Dendritic cell treated with granulocyte-macrophage colony-stimulating factor and Interleukin-4, amounts not matched to agents 40 ng/mL and 50 ng/mL, for 4 days (primary cell): ENCODE measurements at regions not wholly inside any gene's neighbourhood (a gene's known extent, or its start where the extent isn't known, plus 50 kb on each side); places are given as distances from the start of the nearest gene placed in this dataset.

Experiments
- H3K27ac Mint-ChIP-seq: one replicate; pipeline ENCODE4 v1.8.0; 2022; ENCODE audit warnings: mild to moderate bottlenecking, mixed read lengths
- H3K27me3 Mint-ChIP-seq: one replicate; pipeline ENCODE4 v1.8.0; 2022; ENCODE audit warnings: mild to moderate bottlenecking, mixed read lengths
- H3K36me3 Mint-ChIP-seq: one replicate; pipeline ENCODE4 v1.8.0; 2022; ENCODE audit warnings: low read depth, mixed read lengths
- H3K4me1 Mint-ChIP-seq: one replicate; pipeline ENCODE4 v1.8.0; 2022; ENCODE audit warnings: low read depth, mixed read lengths
- H3K4me3 Mint-ChIP-seq: one replicate; pipeline ENCODE4 v1.8.0; 2022; ENCODE audit warnings: mild to moderate bottlenecking, moderate library complexity, mixed read lengths
- H3K9me3 Mint-ChIP-seq: one replicate; pipeline ENCODE4 v1.8.0; 2022; ENCODE audit warnings: mixed read lengths
- intact Hi-C: fragments of 100-400 bp; cut with micrococcal nuclease; formaldehyde crosslinking; loops from one replicate; pipeline ENCODE4 v1.15.0; 2022

- Mint-ChIP-seq H3K4me1 (no peaks in the 10 kb centered on the region), H3K9me3 (peaks cover 35% of the 10 kb centered on the region), H3K4me3 (no peak overlapping the region), H3K36me3 (no peaks in the 10 kb centered on the region), H3K27me3 (peaks cover 2% of the 10 kb centered on the region), H3K27ac (no peak overlapping the region)
- intact Hi-C loops, result no loop called here
Observed at GRCh38 chr9:4404156-4404555, 86.1 kb upstream of the SLC1A1 start.

GRCh38 chr9:4402501-4402900 lies 87.8 kb upstream of the SLC1A1 start:
- Mint-ChIP-seq H3K4me1 (no peaks in the 10 kb centered on the region), H3K36me3 (no peaks in the 10 kb centered on the region), H3K4me3 (no peak overlapping the region)

GRCh38 chr9:4400731-4401130 lies 89.5 kb upstream of the SLC1A1 start:
- Mint-ChIP-seq H3K4me1 (no peaks in the 10 kb centered on the region), H3K9me3 (peaks cover 35% of the 10 kb centered on the region), H3K27me3 (peaks cover 2% of the 10 kb centered on the region)

More at GRCh38 chr9:4402501-4402900, 87.8 kb upstream of the SLC1A1 start:
- peaks cover 2% of the 10 kb centered on the region for H3K27me3 Mint-ChIP-seq
- intact Hi-C loops, result no loop called here
- H3K9me3 Mint-ChIP-seq, result peaks cover 35% of the 10 kb centered on the region
- H3K27ac Mint-ChIP-seq, result no peak overlapping the region

GRCh38 chr9:4397917-4398316 lies 92.4 kb upstream of the SLC1A1 start:
- Mint-ChIP-seq H3K27ac (no peak overlapping the region), H3K4me1 (no peaks in the 10 kb centered on the region), H3K4me3 (no peak overlapping the region), H3K9me3 (peaks cover 12% of the 10 kb centered on the region), H3K36me3 (no peaks in the 10 kb centered on the region), H3K27me3 (no peaks in the 10 kb centered on the region)
- intact Hi-C loops, result no loop called here

More at GRCh38 chr9:4400731-4401130, 89.5 kb upstream of the SLC1A1 start:
- H3K36me3 Mint-ChIP-seq, result no peaks in the 10 kb centered on the region
- H3K4me3 Mint-ChIP-seq, result no peak overlapping the region
- intact Hi-C loops, result no loop called here
- H3K27ac Mint-ChIP-seq, result no peak overlapping the region

- Mint-ChIP-seq H3K27ac (no peak overlapping the region), H3K27me3 (no peaks in the 10 kb centered on the region), H3K9me3 (no peaks in the 10 kb centered on the region), H3K36me3 (no peaks in the 10 kb centered on the region), H3K4me3 (no peak overlapping the region), H3K4me1 (no peaks in the 10 kb centered on the region)
- intact Hi-C loops, result no loop called here
Observed at GRCh38 chr9:4393806-4394523, 94.1 kb upstream of the GLIS3 start.

GRCh38 chr9:4389755-4390154 lies 89.9 kb upstream of the GLIS3 start:
- Mint-ChIP-seq H3K4me3 (no peak overlapping the region), H3K36me3 (no peaks in the 10 kb centered on the region)
- intact Hi-C loops, result loop anchor here (10.0 kb wide), 1 partner anchor 365 kb away; no protein-coding TSS in a partner anchor

GRCh38 chr9:4389003-4389402 lies 89.1 kb upstream of the GLIS3 start:
- no peaks in the 10 kb centered on the region for H3K4me1 Mint-ChIP-seq
- no peak overlapping the region for H3K27ac Mint-ChIP-seq
- H3K9me3 Mint-ChIP-seq, result no peaks in the 10 kb centered on the region
- intact Hi-C loops, result loop anchor here (10.0 kb wide), 1 partner anchor 366 kb away; no protein-coding TSS in a partner anchor
- no peaks in the 10 kb centered on the region for H3K27me3 Mint-ChIP-seq
- no peak overlapping the region for H3K4me3 Mint-ChIP-seq
- H3K36me3 Mint-ChIP-seq, result no peaks in the 10 kb centered on the region

More at GRCh38 chr9:4389755-4390154, 89.9 kb upstream of the GLIS3 start:
- no peaks in the 10 kb centered on the region for H3K9me3 Mint-ChIP-seq
- H3K27me3 Mint-ChIP-seq, result no peaks in the 10 kb centered on the region
- no peak overlapping the region for H3K27ac Mint-ChIP-seq
- H3K4me1 Mint-ChIP-seq, result no peaks in the 10 kb centered on the region

GRCh38 chr9:4386819-4387218 lies 87.0 kb upstream of the GLIS3 start:
- intact Hi-C loops, result loop anchor here (10.0 kb wide), 1 partner anchor 368 kb away; no protein-coding TSS in a partner anchor
- Mint-ChIP-seq H3K4me3 (no peak overlapping the region), H3K36me3 (no peaks in the 10 kb centered on the region), H3K27ac (no peak overlapping the region), H3K27me3 (no peaks in the 10 kb centered on the region), H3K9me3 (no peaks in the 10 kb centered on the region), H3K4me1 (no peaks in the 10 kb centered on the region)

- Mint-ChIP-seq H3K9me3 (no peaks in the 10 kb centered on the region), H3K27ac (no peak overlapping the region), H3K4me3 (no peak overlapping the region), H3K4me1 (no peaks in the 10 kb centered on the region), H3K36me3 (no peaks in the 10 kb centered on the region), H3K27me3 (no peaks in the 10 kb centered on the region)
- intact Hi-C loops, result loop anchor here (5.0 to 10.0 kb wide), 2 partner anchors 163 to 370 kb away; no protein-coding TSS in a partner anchor
Observed at GRCh38 chr9:4384750-4385149, 84.9 kb upstream of the GLIS3 start.

GRCh38 chr9:4382722-4383317 lies 83.0 kb upstream of the GLIS3 start:
- Mint-ChIP-seq H3K27me3 (no peaks in the 10 kb centered on the region), H3K9me3 (no peaks in the 10 kb centered on the region), H3K36me3 (no peaks in the 10 kb centered on the region), H3K27ac (no peak overlapping the region), H3K4me3 (no peak overlapping the region), H3K4me1 (no peaks in the 10 kb centered on the region)
- intact Hi-C loops, result loop anchor here (5.0 to 10.0 kb wide), 2 partner anchors 164 to 372 kb away; no protein-coding TSS in a partner anchor

- Mint-ChIP-seq H3K9me3 (no peaks in the 10 kb centered on the region), H3K27ac (no peak overlapping the region), H3K36me3 (no peaks in the 10 kb centered on the region), H3K4me3 (no peak overlapping the region), H3K27me3 (no peaks in the 10 kb centered on the region), H3K4me1 (no peaks in the 10 kb centered on the region)
- intact Hi-C loops, result loop anchor here (5.0 to 10.0 kb wide), 2 partner anchors 166 to 373 kb away; no protein-coding TSS in a partner anchor
Observed at GRCh38 chr9:4381744-4382143, 81.9 kb upstream of the GLIS3 start.

- H3K27ac Mint-ChIP-seq, result no peak overlapping the region
- H3K27me3 Mint-ChIP-seq, result peaks cover 2% of the 10 kb centered on the region
- H3K9me3 Mint-ChIP-seq, result no peaks in the 10 kb centered on the region
- intact Hi-C loops, result loop anchor here (5.0 to 10.0 kb wide), 2 partner anchors 167 to 374 kb away; no protein-coding TSS in a partner anchor
- no peaks in the 10 kb centered on the region for H3K4me1 Mint-ChIP-seq
- no peak overlapping the region for H3K4me3 Mint-ChIP-seq
- no peaks in the 10 kb centered on the region for H3K36me3 Mint-ChIP-seq
Observed at GRCh38 chr9:4380406-4380805, 80.5 kb upstream of the GLIS3 start.

GRCh38 chr9:4375424-4376200 lies 75.7 kb upstream of the GLIS3 start:
- H3K27ac Mint-ChIP-seq, result no peak overlapping the region

GRCh38 chr9:4371108-4371507 lies 71.2 kb upstream of the GLIS3 start:
- H3K4me3 Mint-ChIP-seq, result no peak overlapping the region
- peaks cover 6% of the 10 kb centered on the region for H3K27me3 Mint-ChIP-seq
- no peaks in the 10 kb centered on the region for H3K36me3 Mint-ChIP-seq
- no peaks in the 10 kb centered on the region for H3K4me1 Mint-ChIP-seq
- H3K27ac Mint-ChIP-seq, result no peak overlapping the region
- intact Hi-C loops, result no loop called here
- no peaks in the 10 kb centered on the region for H3K9me3 Mint-ChIP-seq

More at GRCh38 chr9:4375424-4376200, 75.7 kb upstream of the GLIS3 start:
- no peaks in the 10 kb centered on the region for H3K36me3 Mint-ChIP-seq
- H3K9me3 Mint-ChIP-seq, result no peaks in the 10 kb centered on the region
- no peak overlapping the region for H3K4me3 Mint-ChIP-seq
- no peaks in the 10 kb centered on the region for H3K4me1 Mint-ChIP-seq
- intact Hi-C loops, result no loop called here
- H3K27me3 Mint-ChIP-seq, result peaks cover 6% of the 10 kb centered on the region
